ENCODE measurements at regions not wholly inside any gene's neighbourhood (a gene's known extent, or its start where the extent isn't known, plus 50 kb on each side); places are given as distances from the start of the nearest gene placed in this dataset.

DNA sequence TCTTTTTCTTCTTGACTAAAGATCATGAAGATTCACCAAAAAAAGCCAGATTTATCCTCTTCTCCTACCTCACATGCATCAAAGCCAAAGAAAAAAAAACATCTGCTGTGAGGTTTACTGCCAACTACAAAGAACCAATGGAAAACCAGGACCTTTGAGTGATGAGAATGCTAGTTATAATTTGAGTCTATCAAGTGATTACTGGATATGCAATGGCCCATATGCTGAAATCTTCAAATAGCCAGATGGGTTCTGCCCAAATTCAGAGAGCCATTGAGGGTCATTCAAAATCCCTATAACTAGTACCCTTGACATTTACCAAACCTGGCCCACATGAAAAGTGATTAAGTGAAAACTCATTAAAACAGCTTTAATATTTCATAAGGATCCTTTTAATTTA is 78.4 kb upstream of the ACO1 start:
- Histone ChIP-seq H3K4me3 (no peak overlapping the region), H3K9me3 (no peaks in the 10 kb centered on the region), H3K4me1 (no peaks in the 10 kb centered on the region), H3K27ac (no peak overlapping the region), H3K27me3 (no peaks in the 10 kb centered on the region), H3K36me3 (no peaks in the 10 kb centered on the region)
- no peak for ATAC-seq
- intact Hi-C loops (cut with DNase I), result no loop called here
- DNase-seq, result no peak
- TF ChIP-seq, protein P1, sequence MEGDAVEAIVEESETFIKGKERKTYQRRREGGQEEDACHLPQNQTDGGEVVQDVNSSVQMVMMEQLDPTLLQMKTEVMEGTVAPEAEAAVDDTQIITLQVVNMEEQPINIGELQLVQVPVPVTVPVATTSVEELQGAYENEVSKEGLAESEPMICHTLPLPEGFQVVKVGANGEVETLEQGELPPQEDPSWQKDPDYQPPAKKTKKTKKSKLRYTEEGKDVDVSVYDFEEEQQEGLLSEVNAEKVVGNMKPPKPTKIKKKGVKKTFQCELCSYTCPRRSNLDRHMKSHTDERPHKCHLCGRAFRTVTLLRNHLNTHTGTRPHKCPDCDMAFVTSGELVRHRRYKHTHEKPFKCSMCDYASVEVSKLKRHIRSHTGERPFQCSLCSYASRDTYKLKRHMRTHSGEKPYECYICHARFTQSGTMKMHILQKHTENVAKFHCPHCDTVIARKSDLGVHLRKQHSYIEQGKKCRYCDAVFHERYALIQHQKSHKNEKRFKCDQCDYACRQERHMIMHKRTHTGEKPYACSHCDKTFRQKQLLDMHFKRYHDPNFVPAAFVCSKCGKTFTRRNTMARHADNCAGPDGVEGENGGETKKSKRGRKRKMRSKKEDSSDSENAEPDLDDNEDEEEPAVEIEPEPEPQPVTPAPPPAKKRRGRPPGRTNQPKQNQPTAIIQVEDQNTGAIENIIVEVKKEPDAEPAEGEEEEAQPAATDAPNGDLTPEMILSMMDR (IDR thresholded peaks at IDR 0.05), result no peak

DNA sequence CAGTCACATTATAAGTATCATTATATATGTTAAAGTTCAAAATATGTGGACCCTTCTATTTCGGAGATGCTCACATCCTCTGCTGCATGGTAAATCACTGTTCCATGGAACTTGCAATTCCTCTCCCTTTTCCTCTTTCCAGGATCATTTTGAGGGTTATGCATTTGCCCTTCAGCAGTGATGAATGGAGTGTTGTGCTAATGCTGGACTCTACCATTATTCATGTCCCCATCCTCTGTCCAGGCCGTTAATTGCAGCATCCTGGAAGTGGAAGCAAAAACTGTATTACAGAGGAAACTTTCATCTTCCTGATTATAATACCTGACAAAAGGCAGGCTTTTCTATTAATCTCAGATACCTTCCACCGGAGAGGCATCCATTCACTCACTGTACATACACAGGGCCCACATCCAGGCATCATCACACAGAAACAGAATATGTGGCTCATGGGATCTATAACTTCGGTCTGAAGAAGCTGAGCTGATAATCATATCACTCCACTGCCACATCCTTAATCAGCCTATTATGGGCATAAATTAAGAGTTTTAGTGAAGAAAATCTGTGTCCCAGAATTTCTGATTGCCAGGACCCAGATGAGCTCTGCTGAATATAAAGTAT is 65.0 kb upstream of the ACO1 start:
- TF ChIP-seq, protein P1 (IDR thresholded peaks at IDR 0.05), result no peak
- H3K9me3 ChIP-seq, result no peaks in the 10 kb centered on the region
- H3K4me3 ChIP-seq, result no peak overlapping the region
- intact Hi-C loops (cut with DNase I), result no loop called here
- H3K27me3 ChIP-seq, result no peaks in the 10 kb centered on the region
- no peak overlapping the region for H3K27ac ChIP-seq
- no peaks in the 10 kb centered on the region for H3K4me1 ChIP-seq
- no peak for DNase-seq
- H3K36me3 ChIP-seq, result no peaks in the 10 kb centered on the region
- no peak for ATAC-seq

DNA sequence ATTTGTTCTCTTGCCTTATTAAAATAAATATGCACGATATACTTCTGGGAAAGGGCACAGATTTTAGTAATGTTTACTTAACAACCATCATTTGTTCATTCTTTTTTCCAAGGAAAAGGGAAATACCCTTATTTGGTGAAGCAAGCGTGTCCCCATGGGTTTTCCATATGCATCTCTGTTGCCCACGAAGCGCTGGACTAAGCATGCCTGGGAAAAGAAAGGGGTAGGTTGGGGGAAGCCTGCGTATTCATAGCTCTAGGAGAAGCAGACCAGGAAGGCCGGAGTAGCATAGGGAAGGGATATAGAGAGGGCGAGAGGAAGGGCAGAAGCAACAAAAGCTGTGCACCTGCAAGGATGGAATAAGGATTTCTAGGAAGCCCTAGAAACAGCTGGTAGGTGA is 61.8 kb upstream of the ACO1 start:
- ATAC-seq (no peak), DNase-seq (no peak)
- TF ChIP-seq, protein P1 (IDR thresholded peaks at IDR 0.05), result no peak
- Histone ChIP-seq H3K27ac (no peak overlapping the region), H3K4me3 (no peak overlapping the region), H3K36me3 (no peaks in the 10 kb centered on the region), H3K4me1 (no peaks in the 10 kb centered on the region), H3K9me3 (no peaks in the 10 kb centered on the region), H3K27me3 (no peaks in the 10 kb centered on the region)
- intact Hi-C loops (cut with DNase I), result no loop called here

DNA sequence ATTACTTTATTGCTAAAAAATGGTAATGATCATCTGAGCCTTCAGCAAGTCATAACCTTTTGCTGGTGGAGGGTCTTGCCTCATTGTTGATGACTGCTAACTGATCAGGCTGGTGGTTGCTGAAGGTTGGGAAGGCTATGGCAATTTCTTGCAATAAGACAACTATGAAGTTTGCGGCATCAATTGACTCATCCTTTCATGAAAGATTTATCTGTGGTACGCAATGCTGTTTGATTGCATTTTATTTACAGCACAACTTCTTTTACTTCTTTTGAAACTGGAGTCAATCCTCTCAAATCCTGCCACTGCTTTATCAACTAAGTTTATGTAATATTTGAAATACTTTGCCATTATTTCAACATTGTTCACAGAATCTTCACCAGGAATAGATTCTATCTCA is 58.3 kb upstream of the ACO1 start:
- DNase-seq (no peak), ATAC-seq (no peak)
- H3K27me3 ChIP-seq, result no peaks in the 10 kb centered on the region
- intact Hi-C loops (cut with DNase I), result no loop called here
- no peaks in the 10 kb centered on the region for H3K9me3 ChIP-seq
- H3K4me1 ChIP-seq, result no peaks in the 10 kb centered on the region
- H3K27ac ChIP-seq, result no peak overlapping the region
- no peaks in the 10 kb centered on the region for H3K36me3 ChIP-seq
- no peak overlapping the region for H3K4me3 ChIP-seq
- TF ChIP-seq, protein P1 (IDR thresholded peaks at IDR 0.05), result no peak

DNA sequence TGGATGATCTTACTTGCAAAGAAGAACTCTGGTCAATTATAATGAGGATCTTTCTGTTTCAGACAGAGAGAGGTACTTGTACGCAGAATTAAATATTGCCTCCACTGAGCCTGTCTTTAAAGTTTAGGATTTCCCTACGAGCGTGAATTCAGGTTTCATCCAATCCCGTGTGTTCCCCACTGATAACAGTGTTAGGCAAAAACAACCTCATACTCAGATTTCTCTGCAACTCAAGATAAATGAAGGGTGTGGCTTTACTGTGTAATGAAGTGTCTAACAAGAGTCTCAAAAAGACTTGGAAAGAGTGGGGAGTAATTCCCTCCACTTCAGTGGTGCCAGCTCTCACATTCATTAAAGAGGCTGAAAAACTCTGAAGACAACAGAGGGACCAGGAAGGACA is 53.2 kb upstream of the ACO1 start:
- DNase-seq (no peak), ATAC-seq (no peak)
- no peaks in the 10 kb centered on the region for H3K36me3 ChIP-seq
- H3K27me3 ChIP-seq, result no peaks in the 10 kb centered on the region
- no peak overlapping the region for H3K4me3 ChIP-seq
- TF ChIP-seq, protein P1 (IDR thresholded peaks at IDR 0.05), result no peak
- H3K4me1 ChIP-seq, result no peaks in the 10 kb centered on the region
- H3K9me3 ChIP-seq, result no peaks in the 10 kb centered on the region
- intact Hi-C loops (cut with DNase I), result no loop called here
- no peak overlapping the region for H3K27ac ChIP-seq

DNA sequence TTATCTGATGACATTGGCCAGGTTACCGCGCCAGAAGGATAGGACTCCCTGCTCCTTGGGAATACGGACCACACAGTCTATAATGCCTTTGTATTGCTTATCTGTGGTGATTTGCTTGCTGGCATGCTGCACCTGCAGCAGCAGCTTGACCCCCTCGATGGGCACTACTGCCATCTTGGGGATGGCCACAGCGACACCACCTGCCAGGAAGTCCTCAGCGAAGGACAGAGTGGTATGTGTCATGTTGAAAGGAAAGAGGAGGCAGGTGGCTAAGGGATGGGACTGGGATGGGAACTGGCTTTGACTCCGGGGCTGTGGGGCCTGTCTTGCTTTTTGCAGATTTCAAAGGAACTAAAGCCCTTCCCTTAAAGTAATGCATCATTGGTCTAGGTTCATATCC is 50.3 kb upstream of the ACO1 start:
- ATAC-seq, result no peak
- no peaks in the 10 kb centered on the region for H3K9me3 ChIP-seq
- no peak for DNase-seq
- no peaks in the 10 kb centered on the region for H3K36me3 ChIP-seq
- TF ChIP-seq, protein P1 (IDR thresholded peaks at IDR 0.05), result no peak
- H3K4me3 ChIP-seq, result no peak overlapping the region
- H3K27me3 ChIP-seq, result no peaks in the 10 kb centered on the region
- no peak overlapping the region for H3K27ac ChIP-seq
- intact Hi-C loops (cut with DNase I), result no loop called here
- no peaks in the 10 kb centered on the region for H3K4me1 ChIP-seq
